Ishikawa (cell line): ENCODE measurements at regions not wholly inside any gene's neighbourhood (a gene's known extent, or its start where the extent isn't known, plus 50 kb on each side); places are given as distances from the start of the nearest gene placed in this dataset.

Experiments
- CEBPB ChIP-seq: IDR thresholded peaks from 2 replicates; pipeline ENCODE4 v1.6.1; 2012
- CREB1 ChIP-seq: IDR thresholded peaks from 2 replicates; pipeline ENCODE4 v1.6.1; 2012; ENCODE audit warnings: low read depth
- EGR1 ChIP-seq: IDR thresholded peaks from 2 replicates; pipeline ENCODE4 v1.6.1; 2012
- EP300 ChIP-seq: IDR thresholded peaks from 2 replicates; pipeline ENCODE4 v1.6.1; 2012; ENCODE audit warnings: borderline replicate concordance
- FOXM1 ChIP-seq: IDR thresholded peaks from 2 replicates; pipeline ENCODE4 v1.6.1; 2012; ENCODE audit warnings: low read depth, borderline replicate concordance
- NFIC ChIP-seq: IDR thresholded peaks from 2 replicates; pipeline ENCODE4 v1.6.1; 2012
- RAD21 ChIP-seq: IDR thresholded peaks from 2 replicates; pipeline ENCODE4 v1.6.1; 2012; ENCODE audit warnings: low read depth
- TEAD4 ChIP-seq: IDR thresholded peaks from 2 replicates; pipeline ENCODE4 v1.6.1; 2012
- YY1 ChIP-seq: IDR thresholded peaks from 2 replicates; pipeline ENCODE4 v1.6.1; 2012; ENCODE audit warnings: low read depth
- ZBTB7A ChIP-seq: IDR thresholded peaks from 2 replicates; pipeline ENCODE4 v1.6.1; 2012; ENCODE audit warnings: low read depth
- TF ChIP-seq, protein P1 (sequence below): IDR thresholded peaks from 2 replicates; pipeline ENCODE4 v1.6.1; 2012; ENCODE audit warnings: low read depth, mild to moderate bottlenecking

DNA sequence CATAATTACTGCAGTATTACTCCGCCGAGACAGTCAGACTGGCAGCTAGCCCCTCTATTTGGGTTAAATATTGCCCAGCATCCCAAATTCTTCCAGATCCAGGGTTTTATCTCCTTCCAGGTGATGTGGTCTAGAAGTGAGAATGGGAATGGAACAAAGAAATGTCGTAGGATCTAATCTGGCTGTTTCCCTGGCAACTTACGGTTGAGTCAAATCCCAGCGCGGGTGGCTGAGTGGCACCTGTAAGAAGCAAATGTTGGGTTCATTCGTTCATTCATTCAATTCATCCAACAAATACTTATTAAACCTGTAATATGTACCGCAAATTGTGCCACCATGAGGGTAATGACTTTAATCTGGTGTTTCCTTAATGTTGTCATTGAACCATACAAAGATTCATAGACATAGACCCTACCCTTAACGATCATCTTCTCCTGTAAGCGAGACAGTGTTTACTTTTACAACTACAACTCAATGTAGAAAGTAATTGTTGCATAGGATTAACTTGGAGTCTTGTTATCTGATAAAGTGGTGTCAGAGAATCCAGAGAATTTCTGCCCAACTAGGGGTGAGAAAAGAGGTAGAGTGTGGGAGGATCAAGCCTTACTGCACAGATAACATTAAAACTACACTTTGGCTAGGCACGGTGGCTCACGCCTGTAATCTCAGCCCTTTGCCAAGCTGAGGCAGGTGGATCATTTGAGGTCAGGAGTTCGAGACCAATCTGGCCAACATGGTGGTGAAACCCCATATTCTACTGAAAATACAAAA is 91.3 kb upstream of the ADGRF1 start:
- TF ChIP-seq NFIC (no peak), FOXM1 (no peak), RAD21 (no peak), TEAD4 (no peak), EGR1 (no peak), EP300 (no peak), CEBPB (no peak), YY1 (no peak), ZBTB7A (no peak), CREB1 (no peak)
- TF ChIP-seq, protein P1, sequence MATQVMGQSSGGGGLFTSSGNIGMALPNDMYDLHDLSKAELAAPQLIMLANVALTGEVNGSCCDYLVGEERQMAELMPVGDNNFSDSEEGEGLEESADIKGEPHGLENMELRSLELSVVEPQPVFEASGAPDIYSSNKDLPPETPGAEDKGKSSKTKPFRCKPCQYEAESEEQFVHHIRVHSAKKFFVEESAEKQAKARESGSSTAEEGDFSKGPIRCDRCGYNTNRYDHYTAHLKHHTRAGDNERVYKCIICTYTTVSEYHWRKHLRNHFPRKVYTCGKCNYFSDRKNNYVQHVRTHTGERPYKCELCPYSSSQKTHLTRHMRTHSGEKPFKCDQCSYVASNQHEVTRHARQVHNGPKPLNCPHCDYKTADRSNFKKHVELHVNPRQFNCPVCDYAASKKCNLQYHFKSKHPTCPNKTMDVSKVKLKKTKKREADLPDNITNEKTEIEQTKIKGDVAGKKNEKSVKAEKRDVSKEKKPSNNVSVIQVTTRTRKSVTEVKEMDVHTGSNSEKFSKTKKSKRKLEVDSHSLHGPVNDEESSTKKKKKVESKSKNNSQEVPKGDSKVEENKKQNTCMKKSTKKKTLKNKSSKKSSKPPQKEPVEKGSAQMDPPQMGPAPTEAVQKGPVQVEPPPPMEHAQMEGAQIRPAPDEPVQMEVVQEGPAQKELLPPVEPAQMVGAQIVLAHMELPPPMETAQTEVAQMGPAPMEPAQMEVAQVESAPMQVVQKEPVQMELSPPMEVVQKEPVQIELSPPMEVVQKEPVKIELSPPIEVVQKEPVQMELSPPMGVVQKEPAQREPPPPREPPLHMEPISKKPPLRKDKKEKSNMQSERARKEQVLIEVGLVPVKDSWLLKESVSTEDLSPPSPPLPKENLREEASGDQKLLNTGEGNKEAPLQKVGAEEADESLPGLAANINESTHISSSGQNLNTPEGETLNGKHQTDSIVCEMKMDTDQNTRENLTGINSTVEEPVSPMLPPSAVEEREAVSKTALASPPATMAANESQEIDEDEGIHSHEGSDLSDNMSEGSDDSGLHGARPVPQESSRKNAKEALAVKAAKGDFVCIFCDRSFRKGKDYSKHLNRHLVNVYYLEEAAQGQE = no peak
